Endothelial cell of hepatic sinusoid (primary cell): ENCODE measurements at regions not wholly inside any gene's neighbourhood (a gene's known extent, or its start where the extent isn't known, plus 50 kb on each side); places are given as distances from the start of the nearest gene placed in this dataset.

Experiments used
- in situ Hi-C: cut with HindIII; loops from 2 replicates; pipeline ENCODE4 v1.10.0; 2017; ENCODE audit warnings: low sequenced_read_pairs

DNA sequence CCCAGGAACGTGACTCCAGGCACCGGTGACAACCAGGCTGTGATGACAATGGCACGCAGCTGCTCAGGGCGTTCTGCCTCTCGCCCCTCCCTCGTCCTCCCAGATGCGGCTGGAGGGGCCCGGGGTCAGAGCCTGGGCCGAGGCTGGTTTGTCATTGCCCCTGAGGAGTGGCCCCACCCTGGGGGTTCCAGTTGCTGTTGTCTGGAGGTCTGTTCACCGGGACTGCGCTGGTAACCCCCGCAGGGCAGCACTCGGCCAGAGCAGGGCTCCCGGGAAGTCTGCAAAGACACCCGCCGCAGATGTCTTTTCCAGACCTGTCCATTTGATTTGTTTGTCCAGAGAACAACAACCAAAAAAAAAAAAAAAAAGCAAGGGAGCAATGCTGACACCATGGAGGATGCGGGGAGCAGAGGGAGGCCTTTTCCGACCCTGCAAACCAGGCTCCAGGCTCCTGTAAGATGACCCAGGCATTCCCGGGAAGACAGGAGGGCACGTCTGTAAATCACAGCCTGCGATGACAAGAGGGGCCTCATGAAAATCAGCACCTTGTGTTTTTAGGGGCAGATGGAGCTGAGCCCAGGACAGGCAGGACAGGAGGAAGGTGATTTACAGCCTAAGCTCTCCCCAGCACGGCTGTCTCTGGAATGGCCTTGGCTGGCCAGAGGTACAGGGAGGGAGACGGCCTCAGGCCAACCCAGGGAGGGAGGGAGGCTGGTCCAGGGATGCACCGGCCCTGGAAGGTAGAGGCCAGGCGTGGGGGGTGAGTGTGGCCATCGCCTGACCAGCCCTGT, 189.3 kb downstream of the ERMARD start:
- in situ Hi-C loops = no loop called here

DNA sequence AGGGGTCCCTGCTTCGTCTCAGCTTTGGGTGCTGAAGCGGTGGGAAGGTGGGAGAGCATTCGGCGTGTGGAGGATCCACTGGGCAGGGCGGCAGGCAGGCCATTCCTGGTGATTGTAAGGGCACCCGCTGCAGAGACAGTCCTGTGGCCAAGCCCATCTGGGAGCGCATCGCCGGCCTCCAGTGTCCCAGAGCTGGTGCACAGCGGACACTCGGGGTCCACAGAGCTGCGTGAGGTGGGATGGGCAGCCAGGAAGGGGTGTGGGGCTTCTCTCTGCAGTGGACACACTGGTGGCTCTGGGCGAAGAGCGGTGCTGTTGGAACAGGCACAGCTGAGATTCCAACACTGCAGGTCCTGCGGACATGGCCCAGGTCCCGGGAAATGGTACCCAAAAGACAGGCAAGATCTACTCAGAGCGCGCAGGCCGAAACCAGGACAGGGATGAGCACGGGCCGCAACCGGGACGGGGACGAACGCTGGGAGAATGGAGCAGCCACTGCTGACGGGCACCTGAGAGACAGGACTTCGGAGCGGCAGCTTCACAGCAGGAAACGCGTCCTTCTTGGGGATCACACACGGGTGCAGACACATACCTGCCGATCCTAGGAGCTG, 188.2 kb downstream of the ERMARD start:
- in situ Hi-C loops = no loop called here

DNA sequence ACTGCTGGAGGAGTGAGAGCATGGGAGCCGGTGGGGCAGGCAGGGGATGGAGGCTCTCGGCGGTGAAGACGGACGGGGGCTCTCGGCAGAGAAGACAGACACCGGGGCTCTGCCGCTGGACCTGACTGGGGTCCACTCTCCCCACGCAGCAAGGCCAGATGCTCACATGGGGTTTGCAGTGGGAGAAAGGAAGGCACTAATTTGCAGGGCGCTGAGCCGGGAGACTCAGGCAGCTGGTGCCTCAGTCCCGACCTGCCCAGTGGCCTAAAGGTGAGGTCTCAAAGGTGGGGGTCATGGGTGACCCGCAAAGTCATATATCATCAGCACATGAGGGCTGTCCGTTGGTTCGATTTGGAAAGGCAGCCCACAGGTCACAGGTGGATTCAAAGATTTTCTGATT, 187.3 kb downstream of the ERMARD start:
- in situ Hi-C loops = no loop called here

DNA sequence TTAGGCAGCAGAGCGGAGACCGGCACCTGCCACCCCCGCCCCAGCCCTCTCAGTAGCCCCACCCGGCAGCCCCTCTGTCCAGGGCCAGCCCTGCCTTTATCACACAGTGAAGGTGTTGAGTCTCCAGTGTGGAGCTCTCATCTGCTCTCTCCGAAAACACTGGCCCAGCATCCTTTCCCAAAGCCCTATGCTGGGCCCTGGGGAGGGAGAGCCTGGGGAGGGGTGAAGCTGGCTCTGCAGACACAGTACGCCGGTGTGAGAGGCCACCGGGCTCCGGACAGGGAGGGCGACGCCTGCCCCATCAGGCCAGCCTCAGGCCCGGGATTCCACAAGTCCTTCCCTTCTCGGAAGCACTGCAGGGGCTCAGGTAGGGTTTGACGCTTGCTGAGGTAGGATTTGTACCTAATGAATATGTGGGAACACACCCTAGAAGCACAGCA, 186.9 kb downstream of the ERMARD start:
- in situ Hi-C loops = no loop called here

DNA sequence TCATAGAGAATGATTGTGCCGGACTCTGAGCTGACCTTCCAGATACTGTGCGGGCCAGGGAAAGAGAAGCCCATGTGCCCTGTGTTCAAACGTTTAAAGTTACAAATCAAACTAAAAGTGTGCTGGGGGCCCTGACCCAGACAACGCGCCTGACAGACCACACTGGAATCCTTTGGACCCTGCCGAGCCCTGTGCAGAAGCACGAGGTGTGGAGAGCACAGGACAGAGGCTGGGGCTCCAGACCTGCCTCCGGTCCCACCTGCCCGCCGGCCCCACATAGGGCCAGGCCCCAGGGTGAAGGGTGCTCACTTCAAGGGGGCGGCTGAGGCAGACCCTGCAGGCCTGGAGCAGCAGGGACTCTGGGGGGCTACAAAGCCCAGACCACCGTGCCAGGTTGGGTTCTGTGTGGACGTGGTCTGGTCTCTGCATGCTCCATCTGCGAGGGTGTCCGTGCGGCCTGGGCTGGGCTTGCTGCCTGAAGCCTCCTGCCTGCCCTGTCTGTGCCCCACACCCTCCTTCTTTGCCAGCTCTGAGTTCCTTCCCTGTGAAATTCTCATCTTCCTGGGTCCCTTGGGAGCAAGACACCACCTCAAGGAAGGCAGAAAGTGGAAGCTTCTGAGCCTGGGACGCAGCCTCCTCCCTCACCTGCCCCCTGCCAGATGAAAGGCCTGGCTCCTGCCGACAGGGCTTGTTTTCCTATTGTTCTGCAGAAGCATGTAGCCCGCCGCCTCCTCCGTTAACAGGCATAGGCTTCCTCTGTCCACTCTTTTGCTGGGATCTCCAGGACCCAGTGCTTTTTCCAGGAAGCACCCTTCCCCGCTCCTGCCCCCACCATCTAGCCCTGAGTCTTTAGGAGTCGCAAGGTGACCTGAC, 186.2 kb downstream of the ERMARD start:
- in situ Hi-C loops = no loop called here

DNA sequence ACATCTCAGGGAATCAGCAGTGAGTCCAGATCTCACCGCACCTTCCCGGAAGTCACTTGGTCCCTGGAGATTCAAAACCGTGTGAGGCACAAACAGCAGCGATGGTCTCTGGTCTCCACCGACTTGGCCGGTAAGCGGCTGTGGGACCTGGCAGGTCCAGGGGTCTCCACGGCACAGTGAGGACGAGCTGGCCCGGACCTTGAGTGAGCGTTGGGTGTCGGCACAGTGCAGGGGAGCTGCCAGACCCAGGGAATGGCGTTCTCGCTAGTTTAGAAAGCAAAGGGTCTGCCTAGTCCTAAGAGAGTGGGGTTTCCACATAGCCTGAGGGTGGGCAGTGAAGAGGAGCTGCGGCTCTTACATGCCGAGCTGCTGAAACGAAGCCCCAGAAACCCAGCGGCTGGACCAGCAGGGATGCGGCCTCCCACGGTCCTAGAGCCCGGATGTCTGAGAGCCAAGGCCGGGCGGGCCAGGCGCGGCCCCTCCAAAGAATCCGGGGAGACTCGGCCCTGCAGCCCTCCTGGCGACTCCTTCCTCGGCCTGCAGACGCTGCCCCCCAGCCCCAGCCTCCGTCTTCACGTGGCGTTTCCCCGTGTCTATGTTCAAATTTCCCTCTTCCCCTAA, 185.0 kb downstream of the ERMARD start:
- in situ Hi-C loops = no loop called here

DNA sequence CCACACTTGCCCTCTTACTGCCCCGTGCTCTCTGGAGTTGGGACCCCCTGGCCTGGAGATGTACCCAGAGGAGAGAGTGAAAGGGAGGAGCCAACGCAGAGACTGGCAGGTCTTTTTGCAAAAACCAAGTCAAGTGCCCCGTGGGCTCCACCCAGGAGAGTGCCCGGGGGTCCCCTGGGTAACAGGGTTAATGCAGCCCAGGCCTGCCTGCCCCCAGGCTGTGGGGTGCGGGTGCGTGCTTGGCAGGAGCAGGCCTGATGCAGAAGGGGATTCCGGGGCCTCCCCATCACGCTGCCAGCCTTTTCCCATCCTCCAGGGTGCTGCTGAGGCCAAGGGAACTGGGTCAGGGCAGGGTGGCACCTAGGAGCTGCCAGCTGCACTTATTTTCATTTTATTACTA, 184.4 kb downstream of the ERMARD start:
- in situ Hi-C loops = no loop called here

DNA sequence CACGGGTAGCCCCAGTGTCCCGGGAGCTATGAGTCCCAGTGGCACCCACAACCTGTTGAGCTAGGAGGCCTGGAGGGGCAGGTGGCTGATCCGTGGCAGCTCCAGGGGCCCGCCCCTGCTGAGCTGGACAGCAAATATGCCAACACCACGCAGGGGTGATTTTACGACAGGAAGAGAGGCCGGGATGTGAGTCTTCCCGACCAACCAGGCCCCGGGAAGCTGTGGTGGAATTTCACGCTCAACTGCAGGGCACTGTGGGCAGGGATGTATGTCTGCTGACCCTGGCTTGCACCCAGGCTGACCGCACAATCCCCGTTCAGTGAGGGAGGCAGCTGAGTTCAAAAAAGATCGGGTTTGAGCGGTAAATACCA, 183.9 kb downstream of the ERMARD start:
- in situ Hi-C loops = no loop called here

DNA sequence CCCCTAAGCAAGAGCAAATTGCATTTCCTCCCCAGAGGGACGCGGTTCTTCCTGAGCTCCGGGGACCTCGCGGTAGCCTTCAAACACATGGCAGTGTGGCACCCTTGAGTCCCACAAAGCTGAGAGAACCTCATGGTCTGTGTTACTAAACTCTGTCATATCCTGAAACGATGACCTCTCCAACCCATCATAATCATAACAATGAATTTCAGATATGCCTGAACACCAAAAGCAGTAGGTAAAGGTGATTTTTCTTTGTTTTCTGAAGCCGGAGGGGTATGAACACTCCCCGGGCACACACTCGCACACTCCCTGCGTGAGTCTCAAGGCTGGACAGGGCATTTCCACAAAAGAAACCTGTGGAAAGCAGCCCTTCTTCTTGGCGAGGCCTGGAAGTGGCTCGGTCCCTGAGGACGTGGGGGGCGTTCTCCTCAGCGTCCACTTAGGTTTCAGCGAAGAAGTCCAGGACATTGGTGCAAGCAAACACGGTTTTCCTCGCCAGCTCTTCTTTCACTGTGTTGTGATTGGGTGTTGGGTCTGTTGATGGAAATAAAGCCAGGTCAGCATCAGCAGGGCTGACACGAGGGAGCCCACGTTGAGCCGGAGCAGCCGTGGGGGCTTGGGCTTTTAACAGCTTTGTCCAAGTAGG, 183.4 kb downstream of the ERMARD start:
- in situ Hi-C loops = loop anchor here (5.0 kb wide), 1 partner anchor 43 kb away; no protein-coding TSS in a partner anchor

DNA sequence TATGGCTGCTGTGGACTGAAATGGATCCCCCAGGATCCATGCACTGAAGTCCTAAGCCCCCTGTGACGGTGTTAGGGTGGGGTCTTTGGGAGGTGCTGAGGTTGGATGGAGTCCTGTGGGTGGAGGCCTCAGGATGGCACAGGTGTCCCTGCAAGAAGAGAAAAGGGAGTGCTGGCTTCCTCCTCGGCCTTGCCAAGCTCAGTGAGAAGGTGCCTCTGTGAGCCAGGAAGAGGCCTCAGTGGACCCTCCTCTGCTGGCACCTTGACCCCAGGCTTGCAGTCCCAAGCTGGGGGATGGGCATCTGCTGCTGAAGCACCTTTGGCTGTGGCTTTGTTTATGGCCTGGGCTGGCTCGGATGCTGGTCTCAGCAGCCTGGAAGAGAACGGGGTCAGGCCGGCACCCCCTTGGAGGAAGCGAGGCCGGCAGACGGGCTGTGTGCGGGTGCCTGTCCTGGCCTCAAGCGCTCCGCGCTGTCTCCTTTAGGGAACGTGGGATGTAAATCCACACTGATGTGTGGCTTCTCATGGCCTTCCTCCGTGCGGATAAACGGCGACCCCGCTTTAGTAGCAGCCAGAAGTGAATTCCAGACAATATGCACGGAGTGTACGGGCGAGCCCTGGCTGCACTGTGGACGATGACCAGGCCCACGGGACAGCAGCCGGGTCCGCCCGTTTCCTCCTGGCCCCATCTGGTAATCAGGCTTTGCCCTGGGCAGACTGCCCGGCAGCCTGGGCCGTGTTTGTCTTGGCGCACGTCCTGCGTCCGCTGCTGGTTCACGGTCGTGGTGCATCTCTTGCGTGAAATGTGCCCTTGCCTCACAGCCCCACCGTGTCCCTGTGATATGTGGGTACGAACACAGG, 182.6 kb downstream of the ERMARD start:
- in situ Hi-C loops = loop anchor here (5.0 kb wide), 1 partner anchor 42 kb away; no protein-coding TSS in a partner anchor

DNA sequence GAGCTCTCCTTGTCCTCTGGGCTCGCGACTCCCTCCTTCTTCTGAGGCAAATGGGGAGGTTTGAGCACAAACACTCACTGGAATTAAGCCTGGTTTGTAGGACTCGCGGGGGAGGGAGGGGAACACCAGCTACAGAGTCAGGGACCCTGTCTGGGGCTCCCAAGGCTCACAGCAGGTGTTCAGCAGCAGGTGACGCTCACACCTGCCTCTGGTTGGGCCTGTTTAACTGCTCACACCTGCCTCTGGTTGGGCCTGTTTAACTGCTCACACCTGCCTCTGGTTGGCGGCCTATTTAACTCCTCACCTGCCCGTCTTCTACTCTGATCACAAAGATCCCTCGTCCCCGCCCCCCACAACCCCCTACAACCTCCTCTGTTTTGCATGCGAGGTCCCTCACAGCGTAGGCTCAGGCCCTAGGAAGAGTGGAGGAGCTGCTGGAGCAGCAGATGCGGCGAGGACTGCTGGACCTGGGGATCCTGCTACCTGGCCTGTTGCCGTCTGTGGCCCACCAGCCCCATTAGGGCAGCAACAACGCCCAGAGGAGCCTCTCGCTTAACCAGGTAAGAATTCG, 181.9 kb downstream of the ERMARD start:
- in situ Hi-C loops = loop anchor here (5.0 kb wide), 1 partner anchor 41 kb away; no protein-coding TSS in a partner anchor

DNA sequence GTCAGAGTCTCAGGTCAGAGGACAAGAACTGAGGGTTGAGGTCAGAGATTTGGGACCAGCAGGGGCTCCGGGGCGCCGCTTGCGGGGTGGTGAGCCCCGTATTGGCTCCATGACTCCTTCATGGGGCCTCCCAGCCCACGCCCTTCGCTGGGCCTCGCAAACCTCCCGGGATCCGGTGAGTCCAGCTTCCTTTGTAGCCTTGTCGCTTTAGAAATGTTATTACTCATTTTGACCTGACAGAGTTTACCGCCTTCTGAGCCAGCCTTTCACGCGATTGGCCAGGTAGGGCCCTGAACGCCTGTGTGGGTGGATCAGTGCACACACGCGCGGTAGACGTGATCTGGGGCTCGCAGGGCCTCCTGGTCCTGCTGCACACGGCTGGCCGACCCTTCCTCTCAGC, 181.1 kb downstream of the ERMARD start:
- in situ Hi-C loops = loop anchor here (5.0 kb wide), 1 partner anchor 40 kb away; no protein-coding TSS in a partner anchor

DNA sequence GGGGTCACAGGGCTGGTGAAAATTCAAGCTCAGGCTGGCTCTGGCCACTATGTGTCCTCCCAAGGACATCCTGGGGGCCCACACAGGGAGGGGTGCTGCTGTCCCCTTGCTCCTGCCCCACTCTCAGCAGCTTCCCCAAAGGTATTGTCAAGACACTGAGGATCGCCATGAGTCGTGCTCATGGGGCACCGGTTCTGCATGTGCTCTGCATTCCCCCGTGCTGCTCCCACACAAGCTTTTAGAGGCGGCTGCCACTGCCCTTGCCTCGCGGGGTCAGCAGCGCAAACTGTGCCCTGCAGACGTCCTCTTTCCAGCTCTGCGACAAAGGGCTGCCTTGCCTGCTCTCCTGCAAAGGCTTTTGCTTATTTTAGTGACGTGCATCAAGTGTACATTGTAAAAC, 179.8 kb downstream of the ERMARD start:
- in situ Hi-C loops = loop anchor here (5.0 kb wide), 1 partner anchor 39 kb away; no protein-coding TSS in a partner anchor

DNA sequence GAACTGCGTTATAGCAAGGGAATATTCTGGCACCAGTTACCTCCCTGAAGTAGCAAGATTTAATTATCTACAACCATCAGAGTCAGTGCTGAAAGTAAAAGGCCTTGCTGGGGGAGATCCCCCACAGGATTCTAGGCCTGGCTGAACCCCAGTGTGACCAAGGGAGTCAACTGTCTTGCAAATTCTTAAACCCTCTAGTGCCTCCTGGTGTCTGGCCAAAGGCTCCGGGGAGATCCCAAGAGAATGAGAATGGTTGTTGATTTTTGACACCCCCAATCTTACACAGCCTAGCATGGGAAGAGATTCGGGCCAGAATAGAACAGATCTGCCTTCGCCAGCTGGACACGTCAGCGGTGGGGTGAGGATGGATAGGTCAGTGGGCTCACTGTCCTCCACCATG, 179.4 kb downstream of the ERMARD start:
- in situ Hi-C loops = loop anchor here (5.0 kb wide), 1 partner anchor 38 kb away; no protein-coding TSS in a partner anchor

DNA sequence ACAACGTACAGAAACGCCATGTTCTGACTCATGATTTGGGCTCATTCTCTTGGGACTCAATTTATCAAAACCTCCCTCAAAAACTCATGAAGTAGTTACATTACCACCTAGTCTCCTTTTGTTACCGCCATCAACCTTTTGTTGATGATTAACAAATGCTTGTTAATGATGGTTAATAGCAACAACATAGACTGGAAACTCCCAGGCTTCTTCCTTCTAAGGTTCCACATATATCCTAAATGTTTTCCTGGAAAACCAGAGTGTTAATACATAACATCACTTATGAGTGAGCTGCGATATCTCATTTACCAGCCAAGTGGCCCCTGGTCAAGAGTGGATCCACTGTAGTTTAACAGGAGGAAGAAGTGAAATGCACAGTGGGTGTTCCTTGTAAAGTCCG, 176.3 kb downstream of the ERMARD start:
- in situ Hi-C loops = no loop called here

DNA sequence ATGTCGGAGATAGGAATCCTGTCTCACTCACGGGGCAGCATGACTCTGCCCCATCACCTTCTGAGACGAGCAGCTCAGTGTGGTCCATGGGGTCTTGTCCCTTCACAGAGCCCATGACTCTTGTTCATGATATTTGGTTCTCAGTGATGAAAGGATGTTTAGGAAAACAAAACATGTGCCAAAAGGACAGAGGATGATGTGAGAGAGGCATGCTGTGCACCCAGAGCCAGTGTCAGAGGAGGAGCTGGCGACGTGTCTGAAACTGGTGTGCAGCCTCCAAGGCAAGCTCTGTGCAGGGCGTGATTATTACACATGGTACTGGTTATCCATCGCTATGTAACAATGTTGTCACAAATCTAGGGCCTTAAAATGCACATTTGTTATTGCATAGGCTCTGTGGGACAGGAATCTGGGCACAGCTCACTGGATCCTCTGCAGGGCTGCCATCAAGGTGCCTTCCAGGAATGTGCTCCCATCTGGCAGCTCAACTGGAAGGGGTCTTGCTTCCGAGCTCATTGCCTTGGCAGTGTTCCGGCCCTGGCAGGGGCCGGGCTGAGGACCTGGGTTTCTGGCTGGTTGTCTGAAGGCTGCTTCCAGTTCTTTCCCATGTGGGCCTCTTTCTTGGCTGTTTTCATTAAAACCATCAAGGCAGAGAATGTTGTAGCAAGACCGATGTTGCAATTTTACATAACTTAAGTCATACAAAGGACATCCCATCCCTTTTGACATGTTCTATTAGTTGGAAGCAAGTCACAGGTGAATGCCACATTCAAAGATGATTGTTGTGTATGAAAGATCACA, 175.4 kb downstream of the ERMARD start:
- in situ Hi-C loops = no loop called here

DNA sequence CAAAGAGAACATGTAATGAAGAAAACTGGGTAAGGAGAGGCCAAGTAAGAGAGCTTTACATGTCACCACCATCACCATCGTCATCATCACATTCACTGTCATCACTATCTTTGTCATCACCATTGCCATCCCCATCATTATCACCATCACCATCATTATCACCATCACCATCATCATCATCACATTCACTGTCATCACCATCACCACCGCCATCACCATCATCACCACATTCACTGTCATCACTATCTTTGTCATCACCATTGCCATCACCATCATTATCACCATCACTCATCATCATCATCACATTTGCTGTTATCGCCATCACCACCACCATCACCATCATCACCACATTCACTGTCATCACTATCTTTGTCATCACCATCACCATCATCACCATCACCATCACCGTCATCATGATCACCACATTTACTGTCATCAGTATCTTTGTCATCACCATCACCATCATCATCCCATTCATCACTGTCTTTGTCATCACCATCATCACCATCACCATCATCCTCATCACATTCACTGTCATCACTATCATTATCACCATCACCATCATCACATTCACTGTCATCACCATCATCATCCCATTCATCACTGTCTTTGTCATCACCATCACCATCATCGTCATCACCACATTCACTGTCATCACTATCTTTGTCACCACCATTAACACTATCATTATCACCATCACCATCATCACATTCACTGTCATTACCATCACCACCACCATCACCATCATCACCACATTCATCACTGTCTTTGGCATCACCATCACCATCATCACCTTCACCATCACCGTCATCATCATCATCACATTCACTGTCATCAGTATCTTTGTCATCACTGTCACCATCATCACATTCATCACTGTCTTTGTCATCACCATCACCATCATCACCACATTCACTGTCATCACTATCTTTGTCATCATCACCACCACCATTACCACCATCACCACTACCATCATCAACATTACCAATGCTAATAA, 172.3 kb downstream of the ERMARD start:
- in situ Hi-C loops = no loop called here
